Heart left ventricle (tissue), 13 donors: ENCODE measurements at regions not wholly inside any gene's neighbourhood (a gene's known extent, or its start where the extent isn't known, plus 50 kb on each side); places are given as distances from the start of the nearest gene placed in this dataset.

ENCODE experiments used
- POLR2A ChIP-seq, 2 donors: fragments of 450-650 bp; IDR thresholded peaks; one replicate each; pipeline ENCODE4 v1.6.1; 2017; ENCODE audit warnings: antibody characterized with exemption in 2 of 2, mild to moderate bottlenecking in 2 of 2, moderate library complexity in 2 of 2
- TF ChIP-seq, protein P1 (sequence below), 12 donors: fragments of 200-600 bp; sonication (generic) in 4 of 12; IDR thresholded peaks; one replicate each; pipeline versions ENCODE4 v1.5.0 to v1.8.0; 2018 to 2022; ENCODE audit warnings: antibody characterized with exemption in 12 of 12, mild to moderate bottlenecking in 5 of 12
- donor health status: ischemic (EF 13 %, LVEDD 7.1; RV severe dilation, severe dysfunction).
- donor health status: DM: no; HTN: yes; CAD: no.
- donor health status: DM: no; HTN: no; CAD: no.
- donor health status: ischemic (EF 25% LVEDD 6.9; RV normal size, moderate dysfunction).
- donor health status: ischemic (EF 25% LVEDD 5.7; RV mildly dilated, moderate dysfunction).
- donor health status: ischemic (EF 35%, LVEDD 5.7; RV mildly dilated, moderate dysfunction).
- donor health status: nonischemic (EF 11% LVEDD 7.7; RV severe dilation, severe dysfunction).
- donor health status: DM: yes; HTN: yes; CAD: no.
- donor health status: PGD.
- donor health status: ischemic (EF 29% LVEDD 5.4; RV normal size, mild dysfunction).
- donor health status: nonischemic (EF 23%, LVEDD 6.1; RV moderate dilation, normal function).

DNA sequence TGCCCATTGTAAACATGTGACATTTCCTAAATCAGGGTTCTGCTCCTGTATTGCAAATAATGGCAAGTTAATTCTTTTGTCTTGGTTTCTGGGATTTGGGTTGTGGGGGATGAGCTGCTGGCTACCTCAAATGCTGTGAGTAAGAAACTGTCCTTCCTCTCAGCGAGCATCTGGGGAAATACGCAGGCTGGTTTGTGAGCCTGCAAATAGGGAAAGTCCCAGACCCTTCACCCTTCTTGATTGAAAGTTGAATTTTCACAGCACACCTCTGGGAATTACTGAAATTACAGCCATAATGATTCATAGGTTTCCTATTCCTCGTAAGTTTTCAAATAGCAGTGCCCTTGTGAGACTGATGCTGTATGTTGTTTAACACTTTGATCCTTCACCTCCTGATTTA is 138.1 kb downstream of the TBXT start:
- no peak for TF ChIP-seq POLR2A (IDR thresholded peaks at IDR 0.05)
- TF ChIP-seq, protein P1, sequence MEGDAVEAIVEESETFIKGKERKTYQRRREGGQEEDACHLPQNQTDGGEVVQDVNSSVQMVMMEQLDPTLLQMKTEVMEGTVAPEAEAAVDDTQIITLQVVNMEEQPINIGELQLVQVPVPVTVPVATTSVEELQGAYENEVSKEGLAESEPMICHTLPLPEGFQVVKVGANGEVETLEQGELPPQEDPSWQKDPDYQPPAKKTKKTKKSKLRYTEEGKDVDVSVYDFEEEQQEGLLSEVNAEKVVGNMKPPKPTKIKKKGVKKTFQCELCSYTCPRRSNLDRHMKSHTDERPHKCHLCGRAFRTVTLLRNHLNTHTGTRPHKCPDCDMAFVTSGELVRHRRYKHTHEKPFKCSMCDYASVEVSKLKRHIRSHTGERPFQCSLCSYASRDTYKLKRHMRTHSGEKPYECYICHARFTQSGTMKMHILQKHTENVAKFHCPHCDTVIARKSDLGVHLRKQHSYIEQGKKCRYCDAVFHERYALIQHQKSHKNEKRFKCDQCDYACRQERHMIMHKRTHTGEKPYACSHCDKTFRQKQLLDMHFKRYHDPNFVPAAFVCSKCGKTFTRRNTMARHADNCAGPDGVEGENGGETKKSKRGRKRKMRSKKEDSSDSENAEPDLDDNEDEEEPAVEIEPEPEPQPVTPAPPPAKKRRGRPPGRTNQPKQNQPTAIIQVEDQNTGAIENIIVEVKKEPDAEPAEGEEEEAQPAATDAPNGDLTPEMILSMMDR (IDR thresholded peaks at IDR 0.05): no peak
